Liver (tissue), 3 donors: ENCODE measurements at regions not wholly inside any gene's neighbourhood (a gene's known extent, or its start where the extent isn't known, plus 50 kb on each side); places are given as distances from the start of the nearest gene placed in this dataset.

ENCODE experiments used
- ATF3 ChIP-seq: IDR thresholded peaks from 2 replicates; pipeline ENCODE4 v1.6.1; 2016; ENCODE audit warnings: antibody characterized with exemption
- EGR1 ChIP-seq, 2 donors: IDR thresholded peaks; 2 replicates each; pipeline ENCODE4 v1.6.1; 2016 to 2018; ENCODE audit warnings: antibody characterized with exemption in 2 of 2, low read depth in 2 of 2
- GABPA ChIP-seq, 2 donors: IDR thresholded peaks in 1 of 2; conservative IDR thresholded peaks in 1 of 2; 2 replicates each; pipeline ENCODE4 v1.6.1; 2016; ENCODE audit warnings: antibody characterized with exemption in 2 of 2, mild to moderate bottlenecking in 1 of 2, moderate library complexity in 1 of 2
- JUND ChIP-seq, 2 donors: IDR thresholded peaks; 2 replicates each; pipeline ENCODE4 v1.6.1; 2016; ENCODE audit warnings: antibody characterized with exemption in 2 of 2
- MAX ChIP-seq: IDR thresholded peaks from 2 replicates; pipeline ENCODE4 v1.6.1; 2016; ENCODE audit warnings: antibody characterized with exemption
- RXRA ChIP-seq, 2 donors: IDR thresholded peaks; 2 replicates each; pipeline ENCODE4 v1.6.1; 2017 to 2018; ENCODE audit warnings: antibody characterized with exemption in 2 of 2, mild to moderate bottlenecking in 1 of 2
- TAF1 ChIP-seq: conservative IDR thresholded peaks from 2 replicates; pipeline ENCODE4 v1.6.1; 2016; ENCODE audit warnings: antibody characterized with exemption, mild to moderate bottlenecking
- YY1 ChIP-seq: IDR thresholded peaks from 2 replicates; pipeline ENCODE4 v1.6.1; 2016; ENCODE audit warnings: antibody characterized with exemption, mild to moderate bottlenecking
- TF ChIP-seq, protein P1 (sequence below): fragments of 150-350 bp; IDR thresholded peaks from 2 replicates; pipeline ENCODE4 v1.5.1; 2017; ENCODE audit warnings: improper control_type of control experiment, low read depth, low read length; ENCODE audit not compliant: missing input control
- donor health status: healthy.
- donor health status: healthy.

DNA sequence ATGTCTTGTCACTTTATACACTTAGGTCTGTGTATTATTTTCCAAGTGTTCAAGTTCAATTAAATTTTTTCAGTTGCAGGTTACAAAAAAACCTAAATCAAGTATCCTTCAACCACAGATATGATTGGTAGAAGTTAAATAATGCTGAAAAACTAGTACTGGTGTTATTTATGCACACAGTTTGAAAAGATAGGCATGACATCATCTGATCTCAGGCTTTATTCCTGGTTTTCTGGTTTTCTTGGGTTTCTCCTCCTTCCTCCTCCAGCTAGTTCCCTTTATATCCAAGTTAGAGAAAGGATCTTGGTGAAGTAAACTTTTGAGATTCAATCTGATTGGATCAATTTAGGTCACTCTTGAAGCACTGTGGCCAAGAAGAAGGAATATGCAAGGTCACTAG, 1201.1 kb upstream of the B3GALT2 start:
- TF ChIP-seq GABPA (IDR thresholded peaks at IDR 0.05 in 1 of 2, conservative IDR thresholded peaks at IDR 0.05 in 1 of 2), result no peak
- no peak for TF ChIP-seq RXRA (IDR thresholded peaks at IDR 0.05)
- TF ChIP-seq, protein P1, sequence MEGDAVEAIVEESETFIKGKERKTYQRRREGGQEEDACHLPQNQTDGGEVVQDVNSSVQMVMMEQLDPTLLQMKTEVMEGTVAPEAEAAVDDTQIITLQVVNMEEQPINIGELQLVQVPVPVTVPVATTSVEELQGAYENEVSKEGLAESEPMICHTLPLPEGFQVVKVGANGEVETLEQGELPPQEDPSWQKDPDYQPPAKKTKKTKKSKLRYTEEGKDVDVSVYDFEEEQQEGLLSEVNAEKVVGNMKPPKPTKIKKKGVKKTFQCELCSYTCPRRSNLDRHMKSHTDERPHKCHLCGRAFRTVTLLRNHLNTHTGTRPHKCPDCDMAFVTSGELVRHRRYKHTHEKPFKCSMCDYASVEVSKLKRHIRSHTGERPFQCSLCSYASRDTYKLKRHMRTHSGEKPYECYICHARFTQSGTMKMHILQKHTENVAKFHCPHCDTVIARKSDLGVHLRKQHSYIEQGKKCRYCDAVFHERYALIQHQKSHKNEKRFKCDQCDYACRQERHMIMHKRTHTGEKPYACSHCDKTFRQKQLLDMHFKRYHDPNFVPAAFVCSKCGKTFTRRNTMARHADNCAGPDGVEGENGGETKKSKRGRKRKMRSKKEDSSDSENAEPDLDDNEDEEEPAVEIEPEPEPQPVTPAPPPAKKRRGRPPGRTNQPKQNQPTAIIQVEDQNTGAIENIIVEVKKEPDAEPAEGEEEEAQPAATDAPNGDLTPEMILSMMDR, result no peak
- no peak for TF ChIP-seq MAX
- TF ChIP-seq ATF3, result no peak
- TF ChIP-seq EGR1 (IDR thresholded peaks at IDR 0.05; ENCODE audit: low read depth in 2 of 2), result no peak
- TF ChIP-seq JUND (IDR thresholded peaks at IDR 0.05), result no peak
- no peak for TF ChIP-seq TAF1
- TF ChIP-seq YY1, result no peak
